Hepatocyte (in vitro differentiated cells): ENCODE measurements at regions not wholly inside any gene's neighbourhood (a gene's known extent, or its start where the extent isn't known, plus 50 kb on each side); places are given as distances from the start of the nearest gene placed in this dataset.

Experiments used
- DNase-seq: peaks from one replicate; pipeline ENCODE4 v3.0.0-alpha.2; 2016; ENCODE audit warnings: low spot score
- H2AFZ ChIP-seq: fragments of 200-600 bp; sonication (generic); 2 replicates; pipeline ENCODE4 v1.6.0; 2016; ENCODE audit warnings: antibody characterized with exemption, mild to moderate bottlenecking
- H3K27ac ChIP-seq: fragments of 200-600 bp; sonication (generic); 2 replicates; pipeline ENCODE4 v1.5.1; 2016; ENCODE audit warnings: mild to moderate bottlenecking
- H3K27me3 ChIP-seq: fragments of 200-600 bp; sonication (generic); 2 replicates; pipeline ENCODE4 v1.6.1; 2016
- H3K36me3 ChIP-seq: fragments of 200-600 bp; sonication (generic); replicated peaks from 2 replicates; pipeline ENCODE4 v1.5.1; 2016; ENCODE audit warnings: low read depth; ENCODE audit not compliant: insufficient read depth
- H3K4me1 ChIP-seq: fragments of 200-600 bp; sonication (generic); 2 replicates; pipeline ENCODE4 v1.5.1; 2016; ENCODE audit warnings: mild to moderate bottlenecking, moderate library complexity; ENCODE audit not compliant: insufficient read depth
- H3K4me2 ChIP-seq: fragments of 200-600 bp; sonication (generic); 2 replicates; pipeline ENCODE4 v1.6.0; 2016
- H3K4me3 ChIP-seq: fragments of 200-600 bp; sonication (generic); 2 replicates; pipeline ENCODE4 v1.5.1; 2016; ENCODE audit warnings: mild to moderate bottlenecking
- H3K79me2 ChIP-seq: fragments of 200-600 bp; sonication (generic); 2 replicates; pipeline ENCODE4 v1.6.0; 2017; ENCODE audit warnings: mild to moderate bottlenecking
- H3K9me2 ChIP-seq: fragments of 200-600 bp; sonication (generic); replicated peaks from 2 replicates; pipeline ENCODE4 v1.6.0; 2017; ENCODE audit warnings: mild to moderate bottlenecking; ENCODE audit not compliant: insufficient read depth
- H3K9me3 ChIP-seq: fragments of 200-600 bp; sonication (generic); 2 replicates; pipeline ENCODE4 v1.5.1; 2016; ENCODE audit warnings: low read depth, mild to moderate bottlenecking
- H4K20me1 ChIP-seq: fragments of 200-600 bp; sonication (generic); 2 replicates; pipeline ENCODE4 v1.6.0; 2016; ENCODE audit warnings: mild to moderate bottlenecking; ENCODE audit not compliant: insufficient read depth, poor library complexity, severe bottlenecking
- EZH2 ChIP-seq: fragments of 200-600 bp; sonication (generic); IDR thresholded peaks from 2 replicates; pipeline ENCODE4 v1.6.1; 2016; ENCODE audit warnings: antibody characterized with exemption, mild to moderate bottlenecking, borderline replicate concordance
- EZH2phosphoT487 ChIP-seq: fragments of 200-600 bp; sonication (generic); IDR thresholded peaks from one replicate; pipeline ENCODE4 v1.6.1; 2018; ENCODE audit warnings: antibody characterized with exemption, mild to moderate bottlenecking, low read depth, moderate library complexity; ENCODE audit not compliant: unreplicated experiment, severe bottlenecking
- WGBS: methylation state at CpG from one replicate; pipeline ENCODE4 v1.1.6; 2016; ENCODE audit warnings: low lambda C conversion rate; ENCODE audit errors: missing lambda C conversion rate; 5-methylcytosine and 5-hydroxymethylcytosine counted together
- TF ChIP-seq, protein P1 (sequence below): fragments of 200-600 bp; sonication (generic); IDR thresholded peaks from 2 replicates; pipeline ENCODE4 v1.5.1; 2016; ENCODE audit warnings: antibody characterized with exemption, mild to moderate bottlenecking; ENCODE audit not compliant: poor library complexity

GRCh38 chr7:88515301-88515700 is 208.6 kb upstream of the STEAP4 start:
- Histone ChIP-seq H2AFZ (no peak overlapping the region), H3K36me3 (no peaks in the 10 kb centered on the region), H3K27me3 (no peaks in the 10 kb centered on the region), H3K4me3 (no peak overlapping the region), H3K4me2 (no peak overlapping the region), H3K9me2 (no peaks in the 10 kb centered on the region), H4K20me1 (no peaks in the 10 kb centered on the region), H3K27ac (no peak overlapping the region), H3K9me3 (no peaks in the 10 kb centered on the region), H3K79me2 (no peaks in the 10 kb centered on the region), H3K4me1 (peaks cover 5% of the 10 kb centered on the region)
- TF ChIP-seq, protein P1, sequence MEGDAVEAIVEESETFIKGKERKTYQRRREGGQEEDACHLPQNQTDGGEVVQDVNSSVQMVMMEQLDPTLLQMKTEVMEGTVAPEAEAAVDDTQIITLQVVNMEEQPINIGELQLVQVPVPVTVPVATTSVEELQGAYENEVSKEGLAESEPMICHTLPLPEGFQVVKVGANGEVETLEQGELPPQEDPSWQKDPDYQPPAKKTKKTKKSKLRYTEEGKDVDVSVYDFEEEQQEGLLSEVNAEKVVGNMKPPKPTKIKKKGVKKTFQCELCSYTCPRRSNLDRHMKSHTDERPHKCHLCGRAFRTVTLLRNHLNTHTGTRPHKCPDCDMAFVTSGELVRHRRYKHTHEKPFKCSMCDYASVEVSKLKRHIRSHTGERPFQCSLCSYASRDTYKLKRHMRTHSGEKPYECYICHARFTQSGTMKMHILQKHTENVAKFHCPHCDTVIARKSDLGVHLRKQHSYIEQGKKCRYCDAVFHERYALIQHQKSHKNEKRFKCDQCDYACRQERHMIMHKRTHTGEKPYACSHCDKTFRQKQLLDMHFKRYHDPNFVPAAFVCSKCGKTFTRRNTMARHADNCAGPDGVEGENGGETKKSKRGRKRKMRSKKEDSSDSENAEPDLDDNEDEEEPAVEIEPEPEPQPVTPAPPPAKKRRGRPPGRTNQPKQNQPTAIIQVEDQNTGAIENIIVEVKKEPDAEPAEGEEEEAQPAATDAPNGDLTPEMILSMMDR = no peak
- TF ChIP-seq EZH2phosphoT487 = no peak
- no peak for TF ChIP-seq EZH2
- DNase-seq = no peak
- 63% methylated on average over 1 of the region's 1 CpG for WGBS

DNA sequence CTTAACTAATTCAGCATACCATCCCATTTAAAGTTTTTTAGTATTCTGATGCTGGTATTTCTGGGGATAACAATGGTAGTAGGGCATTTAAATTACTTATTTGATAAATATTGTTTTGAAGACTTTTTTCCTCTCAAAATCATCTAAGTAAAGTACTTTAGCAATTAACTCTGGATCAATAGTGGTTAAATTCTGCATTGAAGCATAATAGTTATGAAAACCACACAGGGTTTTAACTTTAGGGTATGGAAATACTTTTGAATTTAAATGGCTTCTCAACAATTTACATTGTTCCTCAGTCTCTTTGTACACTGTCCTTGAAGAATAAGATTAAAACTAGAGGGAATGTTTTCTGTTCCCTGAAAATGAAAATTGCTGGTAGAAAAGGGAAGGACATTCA is 202.6 kb upstream of the STEAP4 start:
- H2AFZ ChIP-seq = no peak overlapping the region
- no peaks in the 10 kb centered on the region for H4K20me1 ChIP-seq
- TF ChIP-seq EZH2phosphoT487 (no peak), EZH2 (no peak)
- TF ChIP-seq, protein P1 = no peak

GRCh38 chr7:88500131-88500530 is 193.4 kb upstream of the STEAP4 start:
- Histone ChIP-seq H3K4me1 (no peaks in the 10 kb centered on the region), H3K4me3 (no peak overlapping the region), H3K4me2 (no peak overlapping the region), H3K27ac (no peak overlapping the region), H3K27me3 (no peaks in the 10 kb centered on the region), H4K20me1 (no peaks in the 10 kb centered on the region), H3K36me3 (no peaks in the 10 kb centered on the region), H3K9me2 (no peaks in the 10 kb centered on the region), H3K79me2 (no peaks in the 10 kb centered on the region), H3K9me3 (no peaks in the 10 kb centered on the region), H2AFZ (no peak overlapping the region)
- no peak for DNase-seq
- WGBS = 79% methylated on average over 6 of the region's 6 CpGs
- TF ChIP-seq EZH2 (no peak), EZH2phosphoT487 (no peak)
- TF ChIP-seq, protein P1 = no peak

More for the DNA sequence above, 202.6 kb upstream of the STEAP4 start:
- Histone ChIP-seq H3K9me3 (no peaks in the 10 kb centered on the region), H3K36me3 (no peaks in the 10 kb centered on the region), H3K9me2 (no peaks in the 10 kb centered on the region), H3K79me2 (no peaks in the 10 kb centered on the region), H3K4me2 (no peak overlapping the region), H3K27ac (no peak overlapping the region), H3K4me1 (no peaks in the 10 kb centered on the region), H3K4me3 (no peak overlapping the region), H3K27me3 (no peaks in the 10 kb centered on the region)
- no peak for DNase-seq
